HG02642 (cell line): ENCODE measurements at regions not wholly inside any gene's neighbourhood (a gene's known extent, or its start where the extent isn't known, plus 50 kb on each side); places are given as distances from the start of the nearest gene placed in this dataset.
"Not testable (repeated sequence)": the region's sequence is repeated elsewhere in the genome, so short reads cannot be mapped to it uniquely, and the experiment has no call there.

Experiments
- ATAC-seq: cut with Tn5 transposase; IDR thresholded peaks from one replicate; pipeline ENCODE4 v1.9.1; 2021; ENCODE audit warnings: mild to moderate bottlenecking; ENCODE audit not compliant: unreplicated experiment, poor library complexity

- ATAC-seq = peak; percentile 86
These were observed 195.8 kb upstream of the TPTE start for GRCh38 chr21:10325546-10325945.

- ATAC-seq = not testable (repeated sequence)
These were observed 195.2 kb upstream of the TPTE start for GRCh38 chr21:10326146-10326545.

- not testable (repeated sequence) for ATAC-seq
These were observed 192.7 kb upstream of the TPTE start for GRCh38 chr21:10328646-10329045.

GRCh38 chr21:10330641-10331119, 190.7 kb upstream of the TPTE start:
- not testable (repeated sequence) for ATAC-seq

GRCh38 chr21:10331134-10331533, 190.2 kb upstream of the TPTE start:
- not testable (repeated sequence) for ATAC-seq

GRCh38 chr21:10332935-10333334, 188.4 kb upstream of the TPTE start:
- ATAC-seq = not testable (repeated sequence)

- not testable (repeated sequence) for ATAC-seq
These were observed 187.0 kb upstream of the TPTE start for GRCh38 chr21:10334391-10334790.

GRCh38 chr21:10342261-10342956, 179.0 kb upstream of the TPTE start:
- not testable (repeated sequence) for ATAC-seq

GRCh38 chr21:10343146-10343935, 178.0 kb upstream of the TPTE start:
- not testable (repeated sequence) for ATAC-seq

GRCh38 chr21:10344266-10344665, 177.1 kb upstream of the TPTE start:
- ATAC-seq = not testable (repeated sequence)

- ATAC-seq = not testable (repeated sequence)
These were observed 176.2 kb upstream of the TPTE start for GRCh38 chr21:10345178-10345612.

GRCh38 chr21:10346249-10346648, 175.1 kb upstream of the TPTE start:
- not testable (repeated sequence) for ATAC-seq

- not testable (repeated sequence) for ATAC-seq
These were observed 174.3 kb upstream of the TPTE start for GRCh38 chr21:10346933-10347615.

- ATAC-seq = not testable (repeated sequence)
These were observed 173.7 kb upstream of the TPTE start for GRCh38 chr21:10347675-10348074.

GRCh38 chr21:10348150-10348549, 173.2 kb upstream of the TPTE start:
- not testable (repeated sequence) for ATAC-seq

- not testable (repeated sequence) for ATAC-seq
These were observed 166.4 kb upstream of the TPTE start for GRCh38 chr21:10354851-10355578.

- not testable (repeated sequence) for ATAC-seq
These were observed 162.3 kb upstream of the TPTE start for GRCh38 chr21:10359120-10359519.

- ATAC-seq = not testable (repeated sequence)
These were observed 161.5 kb upstream of the TPTE start for GRCh38 chr21:10359911-10360310.

- not testable (repeated sequence) for ATAC-seq
These were observed 160.1 kb upstream of the TPTE start for GRCh38 chr21:10361214-10361736.

- ATAC-seq = not testable (repeated sequence)
These were observed 158.6 kb upstream of the TPTE start for GRCh38 chr21:10362816-10363215.
